ENCODE measurements at regions not wholly inside any gene's neighbourhood (a gene's known extent, or its start where the extent isn't known, plus 50 kb on each side); places are given as distances from the start of the nearest gene placed in this dataset.

GRCh38 chr10:78393094-78393493 is 359.4 kb downstream of the RPS24 start:
- intact Hi-C loops (cut with DNase I) = no loop called here

GRCh38 chr10:78394047-78394446 is 360.4 kb downstream of the RPS24 start:
- intact Hi-C loops (cut with DNase I) = no loop called here
- no peak for DNase-seq

More at GRCh38 chr10:78393094-78393493, 359.4 kb downstream of the RPS24 start:
- DNase-seq = no peak

- intact Hi-C loops (cut with DNase I) = no loop called here
- no peak for DNase-seq
Observed at GRCh38 chr10:78395162-78395561, 361.5 kb downstream of the RPS24 start.

GRCh38 chr10:78396754-78397153 is 363.1 kb downstream of the RPS24 start:
- no peak for DNase-seq
- intact Hi-C loops (cut with DNase I) = no loop called here

- no peak for DNase-seq
- intact Hi-C loops (cut with DNase I) = no loop called here
Observed at GRCh38 chr10:78397786-78398185, 364.1 kb downstream of the RPS24 start.

- intact Hi-C loops (cut with DNase I) = no loop called here
- no peak for DNase-seq
Observed at GRCh38 chr10:78398382-78398781, 364.7 kb downstream of the RPS24 start.

GRCh38 chr10:78401624-78402367 is 368.1 kb downstream of the RPS24 start:
- DNase-seq = peak in 6 of 10 donors; percentile 35 to 83 (median 46)

GRCh38 chr10:78402591-78402990 is 368.9 kb downstream of the RPS24 start:
- intact Hi-C loops (cut with DNase I) = no loop called here
- DNase-seq = no peak

More at GRCh38 chr10:78401624-78402367, 368.1 kb downstream of the RPS24 start:
- intact Hi-C loops (cut with DNase I) = no loop called here

GRCh38 chr10:78403781-78404180 is 370.1 kb downstream of the RPS24 start:
- DNase-seq = no peak
- intact Hi-C loops (cut with DNase I) = no loop called here

GRCh38 chr10:78404296-78404695 is 370.6 kb downstream of the RPS24 start:
- no peak for DNase-seq
- intact Hi-C loops (cut with DNase I) = no loop called here

GRCh38 chr10:78405231-78405630 is 371.6 kb downstream of the RPS24 start:
- no peak for DNase-seq
- intact Hi-C loops (cut with DNase I) = no loop called here

GRCh38 chr10:78405736-78406135 is 372.1 kb downstream of the RPS24 start:
- intact Hi-C loops (cut with DNase I) = no loop called here
- DNase-seq = no peak

- intact Hi-C loops (cut with DNase I) = no loop called here
- DNase-seq = no peak
Observed at GRCh38 chr10:78406648-78407008, 373.0 kb downstream of the RPS24 start.

GRCh38 chr10:78407009-78407711 is 373.5 kb downstream of the RPS24 start:
- intact Hi-C loops (cut with DNase I) = no loop called here
- peak; percentile 57 to 98 (median 89) for DNase-seq

GRCh38 chr10:78407966-78408365 is 374.3 kb downstream of the RPS24 start:
- DNase-seq = no peak
- intact Hi-C loops (cut with DNase I) = no loop called here

- intact Hi-C loops (cut with DNase I) = no loop called here
- peak in 9 of 10 donors; percentile 50 to 93 (median 74) for DNase-seq
Observed at GRCh38 chr10:78408671-78409472, 375.2 kb downstream of the RPS24 start.

GRCh38 chr10:78410046-78410965 is 376.6 kb downstream of the RPS24 start:
- DNase-seq = no peak
- intact Hi-C loops (cut with DNase I) = no loop called here

GRCh38 chr10:78411716-78412115 is 378.1 kb downstream of the RPS24 start:
- intact Hi-C loops (cut with DNase I) = no loop called here

GRCh38 chr10:78412605-78413004 is 378.9 kb downstream of the RPS24 start:
- no peak for DNase-seq
- intact Hi-C loops (cut with DNase I) = no loop called here

More at GRCh38 chr10:78411716-78412115, 378.1 kb downstream of the RPS24 start:
- DNase-seq = no peak
